DOHH2 (cell line): ENCODE measurements at regions not wholly inside any gene's neighbourhood (a gene's known extent, or its start where the extent isn't known, plus 50 kb on each side); places are given as distances from the start of the nearest gene placed in this dataset.

Source experiments
- CTCF ChIP-seq: fragments of 200-600 bp; sonication (generic); IDR thresholded peaks from one replicate; pipeline ENCODE4 v1.5.1; 2014; ENCODE audit warnings: antibody characterized with exemption, mild to moderate bottlenecking, low read depth, low read length; ENCODE audit not compliant: poor library complexity, severe bottlenecking
- EZH2phosphoT487 ChIP-seq: fragments of 200-600 bp; sonication (generic); IDR thresholded peaks from 2 replicates; pipeline ENCODE4 v1.6.1; 2017; ENCODE audit warnings: borderline replicate concordance, mild to moderate bottlenecking, antibody characterized with exemption, low read length, moderate library complexity, mixed read lengths

GRCh38 chr9:105854026-105854782 lies 159.9 kb downstream of the TMEM38B start:
- no peak for TF ChIP-seq CTCF
- TF ChIP-seq EZH2phosphoT487, result no peak
